Left hindlimb (tissue), 1 donor: ENCODE measurements at regions not wholly inside any gene's neighbourhood (a gene's known extent, or its start where the extent isn't known, plus 50 kb on each side); places are given as distances from the start of the nearest gene placed in this dataset.

ENCODE experiments used
- DNase-seq: peaks from one replicate; pipeline ENCODE4 v3.0.0-alpha.2; 2018

DNA sequence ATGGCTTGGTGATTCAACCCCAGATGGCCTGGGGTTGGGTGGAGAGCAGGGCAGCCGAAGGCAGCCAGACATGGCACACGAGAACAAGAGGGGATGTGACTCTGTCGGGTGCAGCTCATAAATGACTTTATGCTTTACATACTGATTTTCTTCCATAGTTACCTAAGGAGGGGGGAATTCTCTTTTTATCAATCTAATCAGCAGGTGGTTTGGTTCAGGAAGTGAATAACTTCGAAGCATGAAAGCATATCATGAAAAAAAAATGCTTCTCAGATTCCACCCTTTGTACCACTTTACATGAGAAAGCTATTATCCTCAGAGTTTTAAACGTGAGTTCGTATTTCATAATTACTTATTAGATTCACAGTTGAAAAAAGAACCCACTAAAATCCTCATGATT, 908.9 kb upstream of the LCORL start:
- no peak for DNase-seq

GRCh38 chr4:18923496-18924161, 902.1 kb upstream of the LCORL start:
- DNase-seq, result no peak

DNA sequence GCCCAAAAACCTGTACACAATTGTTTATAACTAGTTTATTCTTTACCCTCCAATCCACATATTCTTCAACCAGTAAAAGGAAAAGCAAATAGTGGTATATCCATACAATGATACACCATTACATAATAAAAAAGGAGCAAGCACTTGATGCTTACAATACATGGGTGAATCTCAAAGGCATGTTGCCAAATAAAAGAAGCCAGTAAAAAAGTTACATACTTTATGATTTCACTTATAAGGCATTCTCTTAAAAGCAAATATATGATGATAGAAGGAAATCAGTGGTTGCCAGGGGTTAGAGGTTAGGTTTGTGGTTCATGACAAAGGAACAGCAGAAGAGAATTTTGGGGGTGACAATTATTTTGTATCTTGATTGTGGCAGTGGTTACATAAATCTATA, 896.1 kb upstream of the LCORL start:
- DNase-seq, result no peak

DNA sequence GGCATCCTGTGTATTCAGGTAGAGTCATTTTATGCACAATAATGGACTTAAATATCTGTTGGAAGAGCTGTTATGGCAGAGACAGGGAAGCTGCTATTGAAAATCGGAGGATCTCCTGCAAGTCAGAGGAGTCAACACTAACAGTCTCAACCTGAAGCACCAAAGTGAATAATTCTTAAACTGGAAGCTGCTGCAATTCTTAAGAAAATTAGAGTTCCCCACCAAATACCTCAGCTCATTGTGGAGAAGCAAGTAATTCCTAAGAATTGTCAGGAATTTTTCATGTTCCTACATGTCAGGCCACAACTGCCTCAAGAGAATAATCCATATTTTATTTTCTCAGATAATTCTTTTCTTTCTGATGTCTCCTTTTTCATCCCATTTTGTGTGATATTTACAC, 892.6 kb upstream of the LCORL start:
- no peak for DNase-seq

DNA sequence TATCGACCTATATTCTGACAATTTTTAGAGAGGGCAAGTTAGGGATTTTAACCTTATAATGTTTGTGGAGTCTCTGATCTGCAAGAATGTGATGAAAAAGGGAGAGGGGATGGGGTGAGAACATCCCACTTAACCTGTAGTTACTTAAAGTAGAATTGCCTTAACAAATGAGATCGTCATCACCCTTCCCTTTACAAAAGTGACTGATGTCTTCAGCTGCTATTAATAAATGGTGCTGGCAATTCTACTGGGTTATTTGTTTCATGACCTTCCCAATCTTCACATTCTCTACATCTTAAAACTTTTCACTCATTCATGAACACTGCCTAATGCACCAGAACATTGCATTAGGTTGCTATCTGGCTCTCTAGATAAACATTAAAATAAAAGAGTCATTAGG, 873.4 kb upstream of the LCORL start:
- DNase-seq, result no peak

DNA sequence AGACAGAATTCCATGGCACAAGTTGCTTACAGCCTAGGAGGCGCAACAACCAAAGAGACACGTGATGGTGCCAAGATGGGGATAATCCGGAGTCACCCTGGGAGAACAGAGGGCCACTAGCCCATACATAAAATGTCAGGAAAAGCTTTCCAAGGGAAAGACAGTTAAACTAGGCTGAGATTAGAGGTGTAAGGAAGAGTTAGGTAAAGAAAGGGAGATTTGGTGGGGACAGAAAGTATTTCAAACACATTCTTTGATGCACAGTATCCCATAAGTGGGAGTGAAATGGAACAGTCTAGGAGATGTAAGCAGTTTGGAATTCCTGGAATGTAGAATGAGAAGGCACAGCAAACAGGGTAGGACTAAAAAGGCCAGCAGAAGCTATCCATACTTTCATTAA, 860.9 kb upstream of the LCORL start:
- DNase-seq, result no peak

- DNase-seq, result no peak
These were observed 860.0 kb upstream of the LCORL start for GRCh38 chr4:18881556-18881955.

DNA sequence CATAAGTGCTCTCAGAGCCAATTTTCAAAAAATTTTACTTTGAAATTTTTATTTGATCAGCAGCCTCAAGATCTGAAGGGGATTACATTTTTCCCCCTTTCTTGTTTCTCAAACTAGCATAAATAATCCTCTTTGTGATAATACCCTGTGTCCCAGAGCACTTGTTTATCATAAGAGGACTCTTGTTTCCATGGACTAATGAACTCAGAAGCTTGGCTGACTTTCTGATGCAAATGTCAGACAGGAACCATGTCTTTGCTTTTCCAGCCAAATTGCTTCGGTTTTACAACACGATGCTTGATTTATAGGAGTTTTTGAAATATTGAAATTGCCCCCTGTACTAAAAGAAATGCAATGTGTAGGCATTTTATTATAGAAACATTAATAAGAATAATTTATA, 859.3 kb upstream of the LCORL start:
- DNase-seq, result no peak

DNA sequence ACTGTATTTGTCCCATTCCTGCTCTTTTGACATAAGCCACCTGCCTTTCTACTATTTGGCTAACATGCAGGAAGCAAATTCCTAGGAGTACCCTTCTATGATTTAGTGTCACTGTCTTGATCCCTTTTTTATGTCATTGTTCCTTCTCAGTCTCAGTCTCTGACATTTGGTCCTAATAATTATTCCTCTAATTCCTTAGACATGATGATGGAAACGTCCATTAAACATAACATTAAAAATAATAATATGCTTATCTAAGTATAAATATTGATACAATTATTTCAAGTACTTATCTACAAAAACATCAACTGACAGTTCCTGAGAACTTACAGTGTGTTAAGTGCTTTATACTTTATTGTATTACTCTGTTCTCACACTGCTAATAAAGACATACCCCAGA, 857.0 kb upstream of the LCORL start:
- DNase-seq, result no peak

GRCh38 chr4:18869166-18869565, 847.6 kb upstream of the LCORL start:
- DNase-seq, result no peak

DNA sequence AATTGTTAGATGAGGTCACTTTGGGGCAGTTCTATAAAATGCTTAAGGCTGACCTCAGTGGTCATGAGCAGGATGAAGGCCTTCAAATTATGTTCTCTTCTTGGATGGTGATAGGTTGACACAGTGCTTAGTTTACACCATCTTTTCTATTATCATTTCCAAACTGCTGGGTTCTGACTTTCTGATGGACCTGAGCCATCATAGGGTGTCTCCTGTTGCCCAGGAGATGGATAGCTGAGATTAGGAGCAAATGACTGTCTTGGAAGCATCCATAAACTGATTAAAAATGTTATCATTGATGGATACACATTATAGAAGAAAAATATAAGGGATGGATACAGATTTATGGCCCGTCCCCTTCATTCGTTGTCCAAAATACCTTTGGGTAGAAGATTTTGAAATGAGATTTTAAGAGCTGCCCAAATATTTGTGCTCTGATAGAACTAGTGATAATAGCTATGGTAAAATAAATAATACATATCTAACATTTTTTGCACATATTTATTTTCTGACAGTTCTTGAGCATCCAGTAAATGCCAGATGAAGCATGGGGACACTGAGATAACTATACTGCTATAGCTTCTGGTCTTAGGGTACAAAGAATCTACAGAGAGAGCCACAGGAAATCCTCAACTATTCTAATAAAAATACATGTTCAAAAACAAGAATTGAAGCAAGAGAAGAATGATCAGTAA, 839.4 kb upstream of the LCORL start:
- DNase-seq, result no peak

- no peak for DNase-seq
These were observed 837.9 kb upstream of the LCORL start for GRCh38 chr4:18859468-18859867.

DNA sequence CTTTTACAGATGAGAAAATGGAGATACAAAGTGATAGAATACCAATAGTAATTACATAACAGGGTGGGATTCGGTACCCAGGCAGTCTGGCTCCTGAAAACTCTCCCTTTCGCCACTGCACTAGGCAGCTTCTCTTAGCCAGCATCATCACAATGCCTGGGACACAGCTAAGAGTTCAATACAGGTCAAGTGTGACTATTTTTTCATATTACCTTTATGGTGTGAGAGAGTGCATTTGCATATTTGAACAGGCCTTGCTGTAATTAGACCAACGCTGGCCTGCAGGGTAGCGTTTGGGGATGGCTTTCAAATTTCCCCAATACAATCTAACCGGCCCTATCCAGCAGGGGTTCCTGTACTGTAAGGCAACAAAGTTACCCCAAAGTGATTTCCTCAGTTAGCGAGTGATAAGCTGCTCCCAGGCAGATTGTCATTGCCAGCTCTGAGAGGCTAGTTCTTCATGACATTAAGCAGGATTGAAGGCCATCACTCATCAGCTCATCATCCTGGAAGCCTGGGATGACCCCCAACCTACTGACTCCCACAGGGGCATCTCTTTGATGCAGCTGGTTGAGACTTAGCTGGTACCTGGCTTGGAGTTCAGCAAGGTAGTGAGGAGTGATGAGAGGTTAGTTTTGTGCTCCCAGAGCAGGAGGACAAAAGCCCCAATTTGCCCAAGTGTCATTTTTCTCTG, 836.8 kb upstream of the LCORL start:
- no peak for DNase-seq

DNA sequence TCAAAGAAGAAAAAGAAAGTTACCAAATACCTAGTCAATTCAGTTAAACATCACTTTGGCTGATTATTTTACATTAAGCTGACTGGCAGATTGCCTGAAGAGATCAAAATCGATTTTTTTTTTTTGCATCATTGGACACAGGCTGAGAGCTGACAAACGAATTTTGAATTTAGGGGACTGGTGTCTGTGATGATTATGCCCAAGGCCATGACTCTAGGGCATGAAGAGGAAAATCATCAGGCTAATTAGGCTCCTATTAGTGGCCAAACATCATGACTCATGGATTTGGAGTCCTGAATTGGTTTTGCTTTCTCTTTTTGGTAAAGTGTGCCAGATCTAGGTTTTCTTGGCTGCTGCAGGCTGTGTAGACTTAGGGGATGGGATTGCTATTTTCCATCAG, 829.3 kb upstream of the LCORL start:
- no peak for DNase-seq

DNA sequence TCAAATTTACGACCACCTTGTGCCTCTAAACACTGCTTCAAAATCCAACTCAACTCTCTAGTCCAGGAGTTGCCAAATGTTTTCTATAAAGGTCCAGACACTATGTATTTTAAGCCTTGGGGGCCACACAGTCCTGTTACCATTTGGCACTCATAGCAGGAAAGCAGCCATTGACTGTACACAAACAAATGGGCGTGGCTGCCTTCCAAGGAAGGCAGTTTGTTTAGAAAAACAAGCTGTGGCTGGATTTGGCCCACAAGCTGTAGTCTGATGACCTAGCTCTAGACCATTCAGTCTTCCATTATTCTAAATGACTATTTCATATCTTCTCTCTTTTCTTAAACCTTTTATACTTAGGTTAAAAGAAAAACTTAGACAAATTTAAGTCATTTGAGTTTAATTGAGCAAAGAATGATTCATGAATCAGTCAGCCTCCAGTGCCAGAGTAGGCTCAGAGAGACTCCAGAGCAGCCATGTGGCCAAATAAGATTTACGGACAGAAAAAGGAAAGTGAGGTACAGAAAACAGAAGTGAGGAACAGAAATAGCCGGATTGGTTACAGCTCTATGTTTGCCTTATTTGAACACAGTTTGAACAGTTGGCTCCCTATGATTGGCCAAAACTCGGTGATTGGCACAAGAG, 825.8 kb upstream of the LCORL start:
- no peak for DNase-seq

- no peak for DNase-seq
These were observed 824.8 kb upstream of the LCORL start for GRCh38 chr4:18846313-18846712.

GRCh38 chr4:18844726-18845125, 823.2 kb upstream of the LCORL start:
- no peak for DNase-seq

- no peak for DNase-seq
These were observed 820.9 kb upstream of the LCORL start for GRCh38 chr4:18842431-18842830.

GRCh38 chr4:18840481-18840880, 818.9 kb upstream of the LCORL start:
- no peak for DNase-seq

- DNase-seq, result no peak
These were observed 794.8 kb upstream of the LCORL start for GRCh38 chr4:18816228-18816895.

- no peak for DNase-seq
These were observed 794.2 kb upstream of the LCORL start for GRCh38 chr4:18815779-18816173.

DNA sequence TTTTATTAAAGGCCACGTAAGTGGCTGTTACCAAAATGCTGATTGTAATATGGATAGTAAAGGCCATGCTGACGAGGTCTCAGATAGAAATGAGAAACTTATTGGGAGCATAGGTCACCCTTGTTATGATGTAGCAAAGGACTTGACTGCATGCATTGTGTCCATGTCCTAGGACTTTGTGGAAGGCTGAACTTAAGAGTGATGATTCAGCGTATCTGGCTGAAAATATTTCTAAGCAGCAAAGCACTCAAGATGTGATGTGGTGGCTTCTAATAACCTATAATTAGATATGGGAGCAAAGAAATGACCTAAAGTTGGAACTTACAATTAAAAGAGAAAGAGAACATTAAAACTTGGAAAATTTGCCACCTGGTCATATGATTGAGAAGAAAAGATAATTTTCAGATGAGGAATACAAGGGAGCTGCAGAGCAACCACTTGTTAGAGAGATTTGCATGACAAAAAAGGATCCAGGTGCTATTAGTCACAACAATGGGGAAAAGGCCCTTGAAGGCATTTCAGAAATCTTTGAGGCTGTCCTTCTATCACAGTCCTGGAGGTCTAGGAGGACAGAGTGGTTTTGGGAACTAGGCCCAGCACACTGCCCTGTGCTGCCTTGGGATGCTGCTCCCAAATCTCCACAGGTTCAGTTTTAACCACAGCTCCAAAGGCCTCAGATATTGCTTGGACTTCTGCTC, 793.7 kb upstream of the LCORL start:
- no peak for DNase-seq

DNA sequence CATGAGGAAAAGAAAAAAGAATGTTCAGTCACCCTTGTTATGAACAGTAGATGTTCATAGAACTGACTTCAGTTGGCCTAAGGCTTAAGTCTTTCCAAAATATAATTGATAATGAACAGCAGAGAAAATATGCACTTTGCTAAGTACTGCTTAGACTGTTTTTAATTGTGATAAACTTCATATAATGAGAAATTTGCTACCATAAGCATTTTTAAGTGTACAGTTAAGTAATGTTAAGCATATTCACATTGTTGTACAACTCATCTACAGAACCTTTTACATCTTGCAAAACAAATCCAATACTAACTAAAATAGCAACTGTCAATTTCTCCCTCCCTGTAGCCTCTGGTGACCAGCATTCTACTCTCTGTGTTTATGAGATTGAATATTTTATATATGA, 792.2 kb upstream of the LCORL start:
- no peak for DNase-seq
